ENCODE measurements at regions not wholly inside any gene's neighbourhood (a gene's known extent, or its start where the extent isn't known, plus 50 kb on each side); places are given as distances from the start of the nearest gene placed in this dataset.

- no peaks in the 10 kb centered on the region for H3K27me3 Mint-ChIP-seq (ENCODE audit: low read depth)
Observed at GRCh38 chr1:98422816-98423215, 238.7 kb upstream of the SNX7 start.

GRCh38 chr1:98421085-98421435 is 240.5 kb upstream of the SNX7 start:
- H3K27me3 Mint-ChIP-seq (ENCODE audit: low read depth), result no peaks in the 10 kb centered on the region
- H3K4me1 Mint-ChIP-seq, result no peaks in the 10 kb centered on the region
- DNase-seq (ENCODE audit: low spot score in 2 of 2, unreplicated experiment in 2 of 2), result no peak
- no peaks in the 10 kb centered on the region for H3K36me3 Mint-ChIP-seq
- TF ChIP-seq CTCF (IDR thresholded peaks at IDR 0.05; ENCODE audit: unreplicated experiment), result no peak
- H3K4me3 Mint-ChIP-seq, result no peak overlapping the region
- H3K9me3 Mint-ChIP-seq, result peaks cover 11% of the 10 kb centered on the region
- H3K27ac Mint-ChIP-seq, result no peak overlapping the region

More at GRCh38 chr1:98422816-98423215, 238.7 kb upstream of the SNX7 start:
- no peaks in the 10 kb centered on the region for H3K36me3 Mint-ChIP-seq
- peaks cover 12% of the 10 kb centered on the region for H3K9me3 Mint-ChIP-seq
- H3K27ac Mint-ChIP-seq, result no peak overlapping the region
- H3K4me3 Mint-ChIP-seq, result no peak overlapping the region
- no peak for DNase-seq (ENCODE audit: low spot score in 2 of 2, unreplicated experiment in 2 of 2)
- TF ChIP-seq CTCF (IDR thresholded peaks at IDR 0.05; ENCODE audit: unreplicated experiment), result no peak
- H3K4me1 Mint-ChIP-seq, result no peaks in the 10 kb centered on the region

- Mint-ChIP-seq H3K4me3 (no peak overlapping the region), H3K27ac (no peak overlapping the region), H3K36me3 (no peaks in the 10 kb centered on the region), H3K9me3 (peaks cover 11% of the 10 kb centered on the region), H3K4me1 (no peaks in the 10 kb centered on the region), H3K27me3 (ENCODE audit: low read depth) (no peaks in the 10 kb centered on the region)
- DNase-seq (ENCODE audit: low spot score in 2 of 2, unreplicated experiment in 2 of 2), result no peak
- TF ChIP-seq CTCF (IDR thresholded peaks at IDR 0.05; ENCODE audit: unreplicated experiment), result no peak
Observed at GRCh38 chr1:98420376-98421084, 241.0 kb upstream of the SNX7 start.

- no peak for TF ChIP-seq CTCF (IDR thresholded peaks at IDR 0.05; ENCODE audit: unreplicated experiment)
- no peak overlapping the region for H3K27ac Mint-ChIP-seq
- peaks cover under 1% of the 10 kb centered on the region for H3K36me3 Mint-ChIP-seq
Observed at GRCh38 chr1:98417820-98418219, 243.7 kb upstream of the SNX7 start.

GRCh38 chr1:98410082-98410481 is 251.4 kb upstream of the SNX7 start:
- peaks cover 24% of the 10 kb centered on the region for H3K4me1 Mint-ChIP-seq

More at GRCh38 chr1:98417820-98418219, 243.7 kb upstream of the SNX7 start:
- DNase-seq (ENCODE audit: low spot score in 2 of 2, unreplicated experiment in 2 of 2), result no peak
- Mint-ChIP-seq H3K27me3 (ENCODE audit: low read depth) (no peaks in the 10 kb centered on the region), H3K9me3 (peaks cover 20% of the 10 kb centered on the region), H3K4me3 (no peak overlapping the region), H3K4me1 (no peaks in the 10 kb centered on the region)

More at GRCh38 chr1:98410082-98410481, 251.4 kb upstream of the SNX7 start:
- no peak for TF ChIP-seq CTCF (IDR thresholded peaks at IDR 0.05; ENCODE audit: unreplicated experiment)
- no peak for DNase-seq (ENCODE audit: low spot score in 2 of 2, unreplicated experiment in 2 of 2)
- Mint-ChIP-seq H3K27ac (no peak overlapping the region), H3K27me3 (ENCODE audit: low read depth) (no peaks in the 10 kb centered on the region), H3K9me3 (peaks cover 22% of the 10 kb centered on the region), H3K4me3 (no peak overlapping the region), H3K36me3 (peaks cover 6% of the 10 kb centered on the region)

Data from mesothelial cell of epicardium (in vitro differentiated cells).